ACC112 (cell line): ENCODE measurements at regions not wholly inside any gene's neighbourhood (a gene's known extent, or its start where the extent isn't known, plus 50 kb on each side); places are given as distances from the start of the nearest gene placed in this dataset.

ENCODE experiments used
- H2AFZ ChIP-seq: fragments of 200-600 bp; sonication (generic); one replicate; pipeline ENCODE4 v1.6.0; 2017; ENCODE audit warnings: antibody characterized with exemption, low read length; ENCODE audit not compliant: unreplicated experiment
- H3K27ac ChIP-seq: fragments of 200-600 bp; sonication (generic); 2 replicates; pipeline ENCODE4 v1.5.1; 2014; ENCODE audit warnings: low read depth, mild to moderate bottlenecking, antibody characterized with exemption, low read length, moderate library complexity
- H3K27me3 ChIP-seq: fragments of 200-600 bp; sonication (generic); 2 replicates; pipeline ENCODE4 v1.6.1; 2014; ENCODE audit warnings: mild to moderate bottlenecking, antibody characterized with exemption, low read length, moderate library complexity, mixed read lengths; ENCODE audit not compliant: insufficient read depth
- H3K36me3 ChIP-seq: fragments of 200-600 bp; sonication (generic); 2 replicates; pipeline ENCODE4 v1.6.1; 2016; ENCODE audit warnings: mild to moderate bottlenecking, antibody characterized with exemption, low read length, moderate library complexity, mixed read lengths; ENCODE audit not compliant: insufficient read depth
- H3K4me1 ChIP-seq: fragments of 200-600 bp; sonication (generic); one replicate; pipeline ENCODE4 v1.6.1; 2016; ENCODE audit warnings: low read length, mixed read lengths; ENCODE audit not compliant: insufficient read depth, unreplicated experiment, control insufficient read depth
- H3K4me3 ChIP-seq: fragments of 200-600 bp; sonication (generic); 2 replicates; pipeline ENCODE4 v1.5.1; 2014; ENCODE audit warnings: mild to moderate bottlenecking, low read depth, low read length
- H3K79me2 ChIP-seq: fragments of 200-600 bp; sonication (generic); one replicate; pipeline ENCODE4 v1.6.0; 2016; ENCODE audit warnings: low read length; ENCODE audit not compliant: control insufficient read depth, unreplicated experiment, insufficient read depth

DNA sequence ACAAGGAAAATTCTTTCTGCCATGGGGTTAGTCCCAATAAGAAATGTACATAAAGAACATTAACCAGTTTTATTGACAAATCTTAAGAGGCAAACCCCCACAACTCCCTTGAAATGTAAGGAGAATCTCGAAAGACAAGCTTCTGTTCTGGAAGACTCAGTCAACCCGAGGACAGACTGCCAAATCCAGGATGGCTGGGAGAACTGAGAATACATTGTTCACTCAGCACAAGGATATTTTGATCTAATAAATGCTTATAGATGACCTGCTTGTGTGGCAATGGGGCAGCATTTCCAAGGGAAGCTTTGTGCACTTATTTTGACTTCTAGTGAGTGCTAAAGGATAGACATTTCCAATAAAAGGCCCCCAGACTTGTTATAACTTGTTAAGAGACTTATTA is 280.4 kb downstream of the DHX15 start:
- no peaks in the 10 kb centered on the region for H3K36me3 ChIP-seq
- no peaks in the 10 kb centered on the region for H3K79me2 ChIP-seq
- no peaks in the 10 kb centered on the region for H3K27me3 ChIP-seq
- H3K4me1 ChIP-seq = no peaks in the 10 kb centered on the region
- no peak overlapping the region for H3K27ac ChIP-seq
- H3K4me3 ChIP-seq = no peak overlapping the region
- no peak overlapping the region for H2AFZ ChIP-seq

- Histone ChIP-seq H3K36me3 (no peaks in the 10 kb centered on the region), H3K4me1 (no peaks in the 10 kb centered on the region), H2AFZ (no peak overlapping the region), H3K79me2 (no peaks in the 10 kb centered on the region), H3K4me3 (no peak overlapping the region), H3K27ac (no peak overlapping the region), H3K27me3 (no peaks in the 10 kb centered on the region)
These were observed 285.4 kb downstream of the DHX15 start for GRCh38 chr4:24298911-24299310.

- Histone ChIP-seq H2AFZ (no peak overlapping the region), H3K27ac (no peak overlapping the region), H3K4me3 (no peak overlapping the region), H3K27me3 (peaks cover 16% of the 10 kb centered on the region; the same call in 1 of the 2 replicates), H3K4me1 (no peaks in the 10 kb centered on the region), H3K79me2 (no peaks in the 10 kb centered on the region), H3K36me3 (no peaks in the 10 kb centered on the region)
These were observed 297.3 kb downstream of the DHX15 start for GRCh38 chr4:24287096-24287495.

DNA sequence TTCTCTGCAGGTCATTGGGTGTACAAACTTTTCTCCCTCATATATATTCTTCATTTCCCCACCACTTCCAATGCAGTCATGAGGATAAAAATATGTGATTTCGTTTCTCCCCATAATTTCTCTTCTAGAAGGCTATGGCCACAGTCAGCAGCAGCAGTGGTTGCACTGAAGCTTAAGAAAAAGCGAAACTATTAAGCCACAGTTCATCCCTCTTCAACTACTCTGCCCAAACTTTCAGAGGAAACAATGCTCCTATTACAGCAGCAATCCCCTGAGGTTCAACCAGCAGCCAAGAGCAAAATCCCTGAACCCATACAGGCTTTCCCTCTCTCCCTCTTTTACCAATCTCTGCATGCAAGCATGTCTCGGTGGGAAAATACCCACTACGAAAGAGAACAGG is 298.6 kb downstream of the DHX15 start:
- no peak overlapping the region for H3K27ac ChIP-seq
- H2AFZ ChIP-seq = no peak overlapping the region
- no peaks in the 10 kb centered on the region for H3K4me1 ChIP-seq
- no peak overlapping the region for H3K4me3 ChIP-seq
- no peaks in the 10 kb centered on the region for H3K79me2 ChIP-seq
- H3K27me3 ChIP-seq = peaks cover 19% of the 10 kb centered on the region; the same call in 1 of the 2 replicates
- H3K36me3 ChIP-seq = no peaks in the 10 kb centered on the region

DNA sequence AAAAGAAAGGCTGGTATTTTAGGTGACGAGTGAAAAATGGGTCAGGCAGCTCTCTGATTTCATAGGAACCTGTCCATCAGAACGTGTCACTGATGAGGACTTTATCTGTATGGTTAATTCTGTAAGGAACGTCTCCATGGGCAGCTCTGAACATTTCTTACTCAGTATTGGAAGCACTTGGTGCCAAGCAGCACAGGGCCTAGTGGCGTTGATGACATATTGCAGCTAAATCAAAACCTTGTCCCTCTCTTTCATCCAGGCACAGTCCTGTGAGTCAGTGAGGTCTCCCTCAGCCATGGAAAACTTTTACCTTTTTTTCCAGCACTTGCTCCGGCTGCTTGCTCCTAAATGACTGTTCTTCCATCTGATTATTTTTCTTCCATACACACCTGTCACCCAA is 301.9 kb downstream of the DHX15 start:
- Histone ChIP-seq H3K4me3 (no peak overlapping the region), H2AFZ (no peak overlapping the region), H3K27me3 (peaks cover 27% of the 10 kb centered on the region; the same call in 1 of the 2 replicates), H3K79me2 (no peaks in the 10 kb centered on the region), H3K36me3 (no peaks in the 10 kb centered on the region), H3K4me1 (no peaks in the 10 kb centered on the region), H3K27ac (no peak overlapping the region)

GRCh38 chr4:24279911-24280375 is 304.4 kb downstream of the DHX15 start:
- Histone ChIP-seq H3K36me3 (no peaks in the 10 kb centered on the region), H3K4me3 (no peak overlapping the region), H3K4me1 (peaks cover 5% of the 10 kb centered on the region), H3K27ac (no peak overlapping the region), H3K27me3 (peaks cover 11% of the 10 kb centered on the region; the same call in 1 of the 2 replicates), H2AFZ (no peak overlapping the region), H3K79me2 (no peaks in the 10 kb centered on the region)

GRCh38 chr4:24279469-24279868 is 304.9 kb downstream of the DHX15 start:
- H3K4me3 ChIP-seq = no peak overlapping the region
- H3K79me2 ChIP-seq = no peaks in the 10 kb centered on the region
- no peaks in the 10 kb centered on the region for H3K36me3 ChIP-seq
- no peak overlapping the region for H2AFZ ChIP-seq
- H3K27ac ChIP-seq = no peak overlapping the region
- peaks cover 11% of the 10 kb centered on the region; the same call in 1 of the 2 replicates for H3K27me3 ChIP-seq
- peaks cover 10% of the 10 kb centered on the region for H3K4me1 ChIP-seq

DNA sequence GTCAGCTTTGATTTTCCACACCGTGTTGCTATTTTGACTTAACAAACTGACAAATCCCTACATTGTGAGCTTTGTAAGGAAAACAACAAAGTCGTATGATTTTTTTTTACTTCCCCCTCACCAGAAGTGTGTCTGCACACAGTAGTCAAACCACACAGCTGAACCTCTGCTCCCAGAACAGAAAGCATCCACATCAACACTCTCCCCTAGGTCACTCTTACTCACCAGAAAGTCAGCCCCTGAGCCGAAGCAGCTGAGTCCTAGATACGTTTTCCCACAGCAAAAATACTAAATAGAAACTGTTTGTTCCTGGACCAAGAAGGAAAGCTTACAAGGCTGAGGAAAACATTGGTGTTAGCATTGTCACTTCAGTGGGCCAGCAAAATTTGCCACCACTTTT is 305.7 kb downstream of the DHX15 start:
- H2AFZ ChIP-seq = no peak overlapping the region
- H3K27me3 ChIP-seq = peaks cover 11% of the 10 kb centered on the region; the same call in 1 of the 2 replicates
- peaks cover 16% of the 10 kb centered on the region for H3K4me1 ChIP-seq
- H3K27ac ChIP-seq = no peak overlapping the region
- no peaks in the 10 kb centered on the region for H3K36me3 ChIP-seq
- H3K4me3 ChIP-seq = no peak overlapping the region
- no peaks in the 10 kb centered on the region for H3K79me2 ChIP-seq

DNA sequence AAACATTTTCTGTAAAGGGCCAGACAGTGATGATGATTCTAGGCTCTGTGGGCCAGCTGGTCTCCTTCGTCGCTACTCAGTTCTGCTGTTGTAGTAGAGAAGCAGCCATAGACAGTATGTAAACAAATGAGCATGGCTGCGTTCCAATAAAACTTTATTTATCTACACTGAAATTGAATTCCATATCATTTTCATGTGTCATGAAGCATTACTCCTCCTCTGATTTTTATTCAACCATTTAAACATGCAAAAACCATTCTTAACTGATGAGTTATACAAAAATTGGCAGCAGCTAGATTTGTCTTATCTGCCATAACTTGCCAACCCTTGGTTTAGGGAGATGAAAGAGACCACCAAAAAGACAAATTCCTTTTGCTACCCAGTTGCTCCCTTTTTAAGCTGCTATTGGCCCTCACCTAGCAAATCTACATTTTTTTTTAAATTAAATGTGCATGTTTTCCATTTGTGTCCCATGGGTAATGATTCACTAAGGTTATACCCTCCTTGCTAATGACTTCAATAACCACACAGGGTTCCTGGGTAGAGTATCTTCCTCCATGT is 309.9 kb downstream of the DHX15 start:
- no peaks in the 10 kb centered on the region for H3K27me3 ChIP-seq
- H3K4me1 ChIP-seq = peaks cover 16% of the 10 kb centered on the region
- peak overlapping the region; percentile 71 for H3K27ac ChIP-seq
- no peaks in the 10 kb centered on the region for H3K36me3 ChIP-seq
- no peak overlapping the region for H3K4me3 ChIP-seq
- H3K79me2 ChIP-seq = no peaks in the 10 kb centered on the region
- H2AFZ ChIP-seq = peak overlapping the region; percentile 41

DNA sequence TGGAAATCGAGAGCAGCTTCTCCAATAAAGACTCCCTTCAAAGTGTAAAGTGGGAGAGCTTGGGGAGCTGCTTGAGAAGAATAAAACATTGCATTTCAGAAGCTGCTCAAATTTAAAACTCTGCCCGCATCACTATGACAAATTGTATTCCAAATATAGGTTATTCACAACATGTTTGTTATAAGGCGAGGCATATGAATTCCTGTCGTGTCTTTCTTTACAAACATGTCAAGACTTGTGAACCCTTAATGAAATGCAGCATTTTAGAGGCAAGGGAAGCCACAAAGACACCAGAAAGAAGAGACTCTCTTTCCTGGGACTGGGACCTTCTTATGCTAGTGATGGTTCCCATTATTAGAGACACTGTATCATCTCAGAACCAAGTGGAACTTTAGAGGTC is 311.2 kb downstream of the DHX15 start:
- Histone ChIP-seq H3K79me2 (no peaks in the 10 kb centered on the region), H3K4me3 (no peak overlapping the region), H3K4me1 (peaks cover 16% of the 10 kb centered on the region), H3K27me3 (no peaks in the 10 kb centered on the region), H2AFZ (no peak overlapping the region), H3K27ac (no peak overlapping the region), H3K36me3 (no peaks in the 10 kb centered on the region)

- peak overlapping the region; percentile 59 for H3K27ac ChIP-seq
- no peaks in the 10 kb centered on the region for H3K36me3 ChIP-seq
- peaks cover 13% of the 10 kb centered on the region for H3K4me1 ChIP-seq
- no peak overlapping the region for H3K4me3 ChIP-seq
- H2AFZ ChIP-seq = peak overlapping the region; percentile 58
- no peaks in the 10 kb centered on the region for H3K27me3 ChIP-seq
- no peaks in the 10 kb centered on the region for H3K79me2 ChIP-seq
These were observed 317.2 kb downstream of the DHX15 start for GRCh38 chr4:24266951-24267722.
